Cardiac septum (tissue), 1 donor: ENCODE measurements at regions not wholly inside any gene's neighbourhood (a gene's known extent, or its start where the extent isn't known, plus 50 kb on each side); places are given as distances from the start of the nearest gene placed in this dataset.
A peak's percentile ranks its signal among the peaks of the same experiment; 100 is the strongest.

ENCODE experiments used
- DNase-seq: peaks from one replicate; pipeline ENCODE4 v3.0.0-alpha.2; 2020; ENCODE audit warnings: low spot score
- intact Hi-C: fragments of 100-400 bp; cut with DNase I; formaldehyde crosslinking; loops from one replicate; pipeline ENCODE4 v1.14.0; 2022
- donor health status: DM: no; HTN: no; CAD: no.

GRCh38 chr22:22697377-22698117 lies 53.1 kb downstream of the GGTLC2 start:
- peak; percentile 60 for DNase-seq
- intact Hi-C loops = no loop called here

- DNase-seq = peak; percentile 20
- intact Hi-C loops = no loop called here
These were observed 53.9 kb downstream of the GGTLC2 start for GRCh38 chr22:22698263-22698750.

- intact Hi-C loops = loop anchor here (10.0 kb wide), 1 partner anchor 64 kb away; no protein-coding TSS in a partner anchor
- DNase-seq = no peak
These were observed 56.2 kb downstream of the GGTLC2 start for GRCh38 chr22:22700631-22701030.

- peak; percentile 72 for DNase-seq
- intact Hi-C loops = loop anchor here (10.0 kb wide), 1 partner anchor 63 kb away; no protein-coding TSS in a partner anchor
These were observed 57.1 kb downstream of the GGTLC2 start for GRCh38 chr22:22701557-22701956.

- peak; percentile 64 for DNase-seq
- intact Hi-C loops = loop anchor here (10.0 kb wide), 1 partner anchor 62 kb away; no protein-coding TSS in a partner anchor
These were observed 58.1 kb downstream of the GGTLC2 start for GRCh38 chr22:22702237-22703202.

GRCh38 chr22:22703203-22703570 lies 58.8 kb downstream of the GGTLC2 start:
- intact Hi-C loops = loop anchor here (10.0 kb wide), 1 partner anchor 62 kb away; no protein-coding TSS in a partner anchor
- DNase-seq = peak; percentile 43

- DNase-seq = peak; percentile 44
- intact Hi-C loops = loop anchor here (10.0 kb wide), 1 partner anchor 61 kb away; no protein-coding TSS in a partner anchor
These were observed 59.3 kb downstream of the GGTLC2 start for GRCh38 chr22:22703715-22704114.

- intact Hi-C loops = loop anchor here (10.0 kb wide), 1 partner anchor 60 kb away; no protein-coding TSS in a partner anchor
- DNase-seq = peak; percentile 17
These were observed 59.9 kb downstream of the GGTLC2 start for GRCh38 chr22:22704156-22704946.

- intact Hi-C loops = loop anchor here (10.0 kb wide), 1 partner anchor 59 kb away; no protein-coding TSS in a partner anchor
- DNase-seq = peak; percentile 50
These were observed 61.1 kb downstream of the GGTLC2 start for GRCh38 chr22:22705328-22706100.

GRCh38 chr22:22706253-22706915 lies 62.0 kb downstream of the GGTLC2 start:
- DNase-seq = peak; percentile 43
- intact Hi-C loops = loop anchor here (10.0 kb wide), 1 partner anchor 58 kb away; no protein-coding TSS in a partner anchor

- no peak for DNase-seq
- intact Hi-C loops = loop anchor here (10.0 kb wide), 1 partner anchor 55 kb away; no protein-coding TSS in a partner anchor
These were observed 65.5 kb downstream of the GGTLC2 start for GRCh38 chr22:22709719-22710445.

GRCh38 chr22:22710719-22711531 lies 66.5 kb downstream of the GGTLC2 start:
- intact Hi-C loops = no loop called here

GRCh38 chr22:22711532-22711913 lies 67.1 kb downstream of the GGTLC2 start:
- DNase-seq = no peak
- intact Hi-C loops = no loop called here

More at GRCh38 chr22:22710719-22711531, 66.5 kb downstream of the GGTLC2 start:
- DNase-seq = no peak

- no peak for DNase-seq
- intact Hi-C loops = no loop called here
These were observed 67.8 kb downstream of the GGTLC2 start for GRCh38 chr22:22712092-22712658.

- no peak for DNase-seq
- intact Hi-C loops = no loop called here
These were observed 68.4 kb downstream of the GGTLC2 start for GRCh38 chr22:22712666-22713365.
